ENCODE measurements at regions not wholly inside any gene's neighbourhood (a gene's known extent, or its start where the extent isn't known, plus 50 kb on each side); places are given as distances from the start of the nearest gene placed in this dataset.
"Not testable (repeated sequence)": the region's sequence is repeated elsewhere in the genome, so short reads cannot be mapped to it uniquely, and the experiment has no call there.

- DNase-seq (ENCODE audit: low spot score in 2 of 2) (peak in 1 of 2 donors; percentile 15), ATAC-seq (peak; percentile 91)
- Mint-ChIP-seq H3K36me3 (peaks cover 5 to 15% of the 10 kb centered on the region in 2 donors), H3K9me3 (peaks cover 0 to under 1% of the 10 kb centered on the region in 2 donors), H3K27ac (peak overlapping the region; percentile 77 to 89)
Measured at GRCh38 chr10:8325024-8325980, 270.8 kb downstream of the GATA3 start.

- DNase-seq (ENCODE audit: low spot score in 2 of 2) (no peak), ATAC-seq (no peak)
- Mint-ChIP-seq H3K36me3 (peaks cover 0 to 13% of the 10 kb centered on the region in 2 donors), H3K9me3 (no peaks in the 10 kb centered on the region), H3K27ac (peak overlapping the region in 1 of 2 donors; percentile 89)
Measured at GRCh38 chr10:8326396-8327139, 272.1 kb downstream of the GATA3 start.

- Mint-ChIP-seq H3K36me3 (peaks cover 0 to 13% of the 10 kb centered on the region in 2 donors), H3K9me3 (no peaks in the 10 kb centered on the region), H3K27ac (no peak overlapping the region)
- ATAC-seq = no peak
- DNase-seq (ENCODE audit: low spot score in 2 of 2) = no peak
Measured at GRCh38 chr10:8327140-8327423, 272.6 kb downstream of the GATA3 start.

- H3K27ac Mint-ChIP-seq = peak overlapping the region in 1 of 2 donors; percentile 87
Measured at GRCh38 chr10:8331387-8331786, 276.9 kb downstream of the GATA3 start.

GRCh38 chr10:8331896-8332729, 277.6 kb downstream of the GATA3 start:
- H3K36me3 Mint-ChIP-seq = peaks cover 0 to 5% of the 10 kb centered on the region in 2 donors
- H3K9me3 Mint-ChIP-seq = no peaks in the 10 kb centered on the region
- ATAC-seq (peak; percentile 94 to 97), DNase-seq (ENCODE audit: low spot score in 2 of 2) (peak; percentile 73 to 78)
- H3K27ac Mint-ChIP-seq = peak overlapping the region; percentile 70 to 87

More at GRCh38 chr10:8331387-8331786, 276.9 kb downstream of the GATA3 start:
- peaks cover 0 to 5% of the 10 kb centered on the region in 2 donors for H3K36me3 Mint-ChIP-seq
- H3K9me3 Mint-ChIP-seq = no peaks in the 10 kb centered on the region
- DNase-seq (ENCODE audit: low spot score in 2 of 2) = no peak
- ATAC-seq = no peak

- DNase-seq (ENCODE audit: low spot score in 2 of 2) (no peak), ATAC-seq (no peak)
- Mint-ChIP-seq H3K36me3 (peaks cover 0 to 5% of the 10 kb centered on the region in 2 donors), H3K27ac (peak overlapping the region; percentile 1 to 87), H3K9me3 (no peaks in the 10 kb centered on the region)
Measured at GRCh38 chr10:8332730-8333111, 278.2 kb downstream of the GATA3 start.

- peaks cover 0 to 5% of the 10 kb centered on the region in 2 donors for H3K36me3 Mint-ChIP-seq
- ATAC-seq (no peak), DNase-seq (ENCODE audit: low spot score in 2 of 2) (no peak)
- H3K9me3 Mint-ChIP-seq = no peaks in the 10 kb centered on the region
- H3K27ac Mint-ChIP-seq = peak overlapping the region in 1 of 2 donors; percentile 19
Measured at GRCh38 chr10:8334631-8335030, 280.1 kb downstream of the GATA3 start.

- H3K36me3 Mint-ChIP-seq = peaks cover 0 to 3% of the 10 kb centered on the region in 2 donors
- H3K9me3 Mint-ChIP-seq = peaks cover 8 to 11% of the 10 kb centered on the region in 2 donors
- DNase-seq (ENCODE audit: low spot score in 2 of 2) (no peak), ATAC-seq (no peak)
- no peak overlapping the region for H3K27ac Mint-ChIP-seq
Measured at GRCh38 chr10:8336629-8337331, 282.3 kb downstream of the GATA3 start.

GRCh38 chr10:8337332-8337651, 282.8 kb downstream of the GATA3 start:
- Mint-ChIP-seq H3K36me3 (peaks cover 0 to 4% of the 10 kb centered on the region in 2 donors), H3K9me3 (peaks cover 8 to 11% of the 10 kb centered on the region in 2 donors), H3K27ac (no peak overlapping the region)
- DNase-seq (ENCODE audit: low spot score in 2 of 2) (no peak), ATAC-seq (no peak)

- DNase-seq (ENCODE audit: low spot score in 2 of 2) (peak in 1 of 2 donors; percentile 13), ATAC-seq (peak; percentile 92 to 97)
- peak overlapping the region in 1 of 2 donors; percentile 66 for H3K27ac Mint-ChIP-seq
- H3K36me3 Mint-ChIP-seq = peaks cover 0 to 4% of the 10 kb centered on the region in 2 donors
- H3K9me3 Mint-ChIP-seq = peaks cover 8 to 11% of the 10 kb centered on the region in 2 donors
Measured at GRCh38 chr10:8338177-8338766, 283.8 kb downstream of the GATA3 start.

- DNase-seq (ENCODE audit: low spot score in 2 of 2) = no peak
- Mint-ChIP-seq H3K9me3 (peaks cover 8 to 17% of the 10 kb centered on the region in 2 donors), H3K27ac (no peak overlapping the region), H3K36me3 (peaks cover 4 to 6% of the 10 kb centered on the region in 2 donors)
- no peak for ATAC-seq
Measured at GRCh38 chr10:8344756-8345155, 290.3 kb downstream of the GATA3 start.

- Mint-ChIP-seq H3K27ac (no peak overlapping the region), H3K9me3 (peaks cover 0 to 6% of the 10 kb centered on the region in 2 donors), H3K36me3 (peaks cover 0 to 6% of the 10 kb centered on the region in 2 donors)
- ATAC-seq (no peak), DNase-seq (ENCODE audit: low spot score in 2 of 2) (no peak)
Measured at GRCh38 chr10:8346861-8347260, 292.4 kb downstream of the GATA3 start.

- not testable (repeated sequence) for H3K36me3 Mint-ChIP-seq; H3K27ac Mint-ChIP-seq; ATAC-seq; H3K9me3 Mint-ChIP-seq; DNase-seq (ENCODE audit: low spot score in 2 of 2)
Measured at GRCh38 chr10:8347614-8348013, 293.1 kb downstream of the GATA3 start.

GRCh38 chr10:8349610-8350249, 295.2 kb downstream of the GATA3 start:
- no peak for ATAC-seq

GRCh38 chr10:8350250-8350967, 295.9 kb downstream of the GATA3 start:
- Mint-ChIP-seq H3K9me3 (peaks cover 0 to 6% of the 10 kb centered on the region in 2 donors), H3K36me3 (peaks cover 4 to 6% of the 10 kb centered on the region in 2 donors), H3K27ac (no peak overlapping the region)

More at GRCh38 chr10:8349610-8350249, 295.2 kb downstream of the GATA3 start:
- no peak for DNase-seq (ENCODE audit: low spot score in 2 of 2)
- Mint-ChIP-seq H3K27ac (no peak overlapping the region), H3K36me3 (peaks cover 0 to 6% of the 10 kb centered on the region in 2 donors), H3K9me3 (peaks cover 0 to 6% of the 10 kb centered on the region in 2 donors)

More at GRCh38 chr10:8350250-8350967, 295.9 kb downstream of the GATA3 start:
- ATAC-seq (no peak), DNase-seq (ENCODE audit: low spot score in 2 of 2) (no peak)

All from activated naive CD4-positive, alpha-beta T cell treated with anti-CD3 and anti-CD28 coated beads, Interleukin-2, amount 50 U/mL, for 72 hours (primary cell).